Mucosa of gallbladder (tissue), 1 donor: ENCODE measurements at regions not wholly inside any gene's neighbourhood (a gene's known extent, or its start where the extent isn't known, plus 50 kb on each side); places are given as distances from the start of the nearest gene placed in this dataset.

Experiments
- DNase-seq: peaks from one replicate; pipeline ENCODE4 v3.0.0-alpha.2; 2020; ENCODE audit warnings: low spot score
- donor health status: DM: no; HTN: no; CAD: no.

DNA sequence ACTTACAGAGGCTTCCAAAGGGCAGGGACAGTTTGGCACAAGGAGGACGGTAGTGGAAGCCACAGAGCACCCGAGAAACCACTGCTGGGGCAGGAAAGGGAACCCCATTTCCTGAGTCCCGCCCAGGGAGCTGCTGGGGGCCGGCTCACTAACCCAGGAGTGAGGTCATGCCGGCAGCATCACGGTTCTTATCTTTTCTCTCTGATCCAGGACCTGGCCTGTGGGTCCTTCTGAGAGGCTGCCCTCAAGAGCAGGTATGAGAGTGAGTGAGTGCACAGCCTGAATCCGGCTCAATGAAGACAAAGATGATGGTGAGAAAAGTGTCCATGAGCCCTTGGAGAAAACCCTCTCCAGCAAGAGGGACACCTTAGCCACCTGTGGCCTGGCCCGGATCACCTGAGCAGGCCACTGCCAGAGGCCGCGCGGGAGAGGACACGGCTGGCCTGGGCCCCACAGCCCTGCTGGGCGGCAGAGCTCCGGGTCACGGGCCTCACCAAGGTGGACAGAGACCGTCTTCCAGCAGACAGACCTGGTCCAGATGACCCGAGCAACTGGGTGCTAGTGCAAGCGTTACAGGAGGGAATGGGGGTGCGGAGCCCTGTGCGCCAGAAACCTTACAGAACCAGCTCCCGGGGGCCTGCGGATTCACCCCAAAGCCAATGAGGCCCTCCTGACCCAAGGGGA lies 94.9 kb downstream of the RIPK4 start:
- no peak for DNase-seq

DNA sequence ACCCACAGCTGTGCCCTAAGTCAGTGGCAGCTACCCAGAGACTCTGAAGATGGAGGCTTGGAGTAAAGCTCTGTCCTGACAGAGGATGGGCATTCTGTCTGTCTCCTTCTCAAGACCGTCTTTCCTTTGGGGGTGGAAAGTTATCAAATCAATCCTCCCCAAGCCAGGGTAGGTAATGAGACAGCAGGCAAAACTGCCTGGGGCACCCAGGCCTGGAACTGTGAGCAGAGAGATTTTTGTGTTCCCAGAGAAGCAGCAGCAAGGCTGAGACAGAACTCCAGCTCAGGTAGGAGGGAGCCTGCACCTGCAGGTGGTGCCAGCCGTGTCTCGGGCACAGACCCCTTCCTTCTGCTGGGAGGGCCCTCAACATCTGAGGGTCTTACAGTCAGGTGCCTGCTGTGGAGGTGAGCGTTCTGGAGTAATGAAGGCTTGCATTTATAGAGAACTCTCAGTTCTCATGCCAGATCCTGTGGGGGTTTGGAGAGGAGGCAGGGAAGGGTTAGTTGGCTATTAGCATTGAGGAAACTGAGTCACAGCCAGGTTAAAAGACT lies 95.6 kb downstream of the RIPK4 start:
- no peak for DNase-seq

DNA sequence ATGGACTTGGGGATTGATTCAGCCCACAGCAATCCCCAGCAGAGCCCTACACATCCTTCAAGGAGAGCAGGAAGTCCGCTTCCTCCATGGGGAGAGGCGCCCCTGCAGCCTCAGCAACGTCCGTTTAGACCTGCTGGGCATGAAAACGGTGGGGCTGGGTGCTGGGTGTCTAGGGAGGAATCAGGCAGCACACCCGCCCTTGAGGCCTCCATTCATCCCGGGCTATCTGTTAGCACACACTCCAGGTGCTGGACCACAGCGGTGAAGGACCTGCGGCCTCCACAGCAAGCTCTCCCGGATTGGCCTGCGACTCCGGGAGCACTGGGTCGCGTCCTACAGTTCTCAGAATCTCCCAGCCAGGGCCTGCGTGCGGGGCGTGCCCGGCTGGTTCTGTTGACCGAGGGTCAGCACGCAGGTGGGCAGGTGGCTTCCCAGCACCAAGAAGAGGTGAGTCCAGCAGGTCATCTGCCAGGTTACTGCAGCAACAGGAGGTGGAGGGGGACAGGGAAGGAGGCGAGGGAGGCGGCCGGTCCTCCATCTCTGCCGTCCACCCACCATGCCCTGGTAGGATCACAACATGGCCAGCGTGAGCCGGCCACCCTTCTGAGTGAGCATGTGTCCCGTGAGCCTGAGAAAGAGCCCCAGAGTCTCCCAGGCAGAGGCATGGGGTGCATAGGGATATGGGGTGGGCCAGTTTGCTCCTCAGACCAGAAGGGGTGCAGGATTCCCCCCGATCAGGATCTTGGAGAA lies 96.6 kb downstream of the RIPK4 start:
- no peak for DNase-seq

DNA sequence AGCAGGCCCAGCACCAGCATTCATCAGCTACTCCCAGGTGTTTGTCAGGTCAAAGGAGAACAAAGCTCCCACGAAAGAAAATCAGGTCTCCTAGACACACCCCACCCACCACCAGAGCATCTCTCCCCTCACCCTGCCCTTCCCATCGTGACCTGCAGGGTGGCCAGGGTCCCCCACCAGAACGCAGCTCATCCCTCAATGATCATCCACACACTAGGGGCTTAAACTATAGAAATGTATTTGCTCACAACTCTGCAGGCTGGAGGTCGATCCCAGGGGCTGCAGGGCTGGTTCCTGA lies 97.4 kb downstream of the RIPK4 start:
- DNase-seq = no peak

DNA sequence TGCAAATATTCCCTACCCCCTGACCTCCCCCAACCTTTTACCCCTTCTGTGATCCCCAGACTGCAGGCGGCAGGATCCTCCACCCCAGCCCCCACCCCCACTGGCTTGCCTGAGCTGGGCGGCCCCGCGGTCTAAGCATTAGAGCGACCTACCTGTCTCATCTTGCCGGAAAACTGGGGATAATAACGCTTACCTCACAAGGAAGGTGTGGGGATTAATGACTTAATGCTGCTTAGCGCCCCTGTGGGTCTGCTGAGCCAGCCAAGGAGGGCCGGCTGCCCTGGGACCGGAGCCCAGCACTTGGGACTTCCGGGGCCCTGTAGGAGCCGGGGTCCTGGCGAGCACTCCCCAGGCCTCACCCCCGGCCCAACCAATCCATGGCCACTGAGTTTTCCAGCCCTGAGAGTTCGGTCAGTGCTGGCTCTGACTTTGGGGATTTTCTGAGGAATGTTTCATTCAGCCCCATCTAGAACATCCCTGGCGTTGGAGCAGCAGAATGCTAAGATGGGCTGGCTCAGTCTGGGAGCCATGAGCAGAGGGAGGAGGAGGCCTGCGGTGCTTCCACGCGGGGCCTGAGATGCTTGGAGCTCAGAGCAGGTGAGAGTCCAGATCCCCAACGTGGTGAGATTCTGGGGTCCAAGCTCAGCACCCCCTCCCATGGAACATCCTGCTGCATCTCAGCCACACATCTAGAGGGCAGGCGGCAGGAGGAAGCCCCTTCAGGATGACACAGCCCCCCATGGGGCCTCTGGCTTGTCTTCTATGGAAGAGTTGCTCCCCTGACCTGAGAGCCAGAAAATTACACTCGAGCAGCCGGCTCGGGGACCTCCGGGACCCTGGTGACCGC lies 97.9 kb downstream of the RIPK4 start:
- DNase-seq = no peak

DNA sequence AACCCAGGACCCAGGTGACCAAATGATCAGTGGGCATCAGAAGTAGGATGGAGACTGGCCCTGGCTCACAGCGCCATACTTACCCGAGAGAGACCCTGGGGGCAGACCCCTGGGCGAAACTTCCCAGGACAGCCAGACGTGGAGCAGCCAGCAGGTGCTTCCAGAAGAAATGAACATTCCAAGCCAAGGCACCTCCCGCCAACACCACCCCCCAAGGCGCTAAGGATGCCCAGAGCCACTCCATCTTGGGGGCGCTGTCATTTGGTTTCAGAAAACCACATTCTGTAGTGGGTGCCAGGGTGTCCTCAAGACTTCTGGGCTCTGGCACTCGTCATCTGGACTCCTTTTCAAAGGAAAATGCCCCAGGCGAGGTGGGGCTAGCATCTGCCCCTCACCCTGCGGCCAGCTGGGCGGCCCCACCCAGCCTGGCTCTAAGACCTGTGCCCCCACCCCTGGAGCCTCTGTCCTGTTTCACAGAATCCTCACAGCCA lies 98.8 kb downstream of the RIPK4 start:
- no peak for DNase-seq

DNA sequence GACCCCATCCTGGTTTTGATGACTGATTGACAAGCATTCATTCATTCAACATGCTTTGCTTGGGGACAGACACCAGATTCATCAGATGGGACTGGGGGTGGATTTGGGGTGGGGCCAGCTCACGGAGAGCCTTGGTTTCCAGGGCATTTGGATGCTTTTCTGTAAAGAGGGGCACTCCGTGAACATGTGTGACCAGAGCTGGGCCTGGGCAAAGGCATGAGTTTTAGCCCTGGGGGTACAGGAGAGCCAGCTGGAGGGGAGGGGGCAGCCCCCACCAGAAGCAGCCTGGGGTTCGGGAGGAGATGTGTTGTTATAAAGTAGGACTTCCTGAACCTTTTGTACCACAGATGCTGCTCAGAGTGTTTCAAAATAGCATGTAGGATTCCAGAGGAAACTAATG lies 99.7 kb downstream of the RIPK4 start:
- DNase-seq = no peak

DNA sequence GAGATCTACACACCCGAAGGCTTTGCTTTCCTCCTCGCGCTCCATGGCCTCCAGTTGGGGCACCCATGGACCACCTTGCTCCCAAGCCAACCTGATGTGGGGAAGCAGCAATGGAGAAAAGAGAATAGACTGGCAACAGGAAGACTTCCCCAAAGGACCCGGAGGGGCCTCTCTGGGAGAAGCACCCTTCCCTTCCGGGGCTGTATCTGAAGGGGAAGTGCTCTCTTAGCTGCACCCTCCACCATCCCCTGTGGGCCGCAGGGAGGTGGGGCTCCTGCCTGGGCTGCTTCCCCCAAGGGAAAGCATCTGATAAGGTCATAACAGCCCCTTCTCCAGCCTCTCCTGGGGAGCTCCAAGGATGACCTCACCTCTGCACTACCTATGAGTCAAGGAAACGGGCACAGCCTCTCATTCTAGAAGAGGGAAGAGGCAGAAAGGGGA lies 100.2 kb downstream of the RIPK4 start:
- DNase-seq = no peak

DNA sequence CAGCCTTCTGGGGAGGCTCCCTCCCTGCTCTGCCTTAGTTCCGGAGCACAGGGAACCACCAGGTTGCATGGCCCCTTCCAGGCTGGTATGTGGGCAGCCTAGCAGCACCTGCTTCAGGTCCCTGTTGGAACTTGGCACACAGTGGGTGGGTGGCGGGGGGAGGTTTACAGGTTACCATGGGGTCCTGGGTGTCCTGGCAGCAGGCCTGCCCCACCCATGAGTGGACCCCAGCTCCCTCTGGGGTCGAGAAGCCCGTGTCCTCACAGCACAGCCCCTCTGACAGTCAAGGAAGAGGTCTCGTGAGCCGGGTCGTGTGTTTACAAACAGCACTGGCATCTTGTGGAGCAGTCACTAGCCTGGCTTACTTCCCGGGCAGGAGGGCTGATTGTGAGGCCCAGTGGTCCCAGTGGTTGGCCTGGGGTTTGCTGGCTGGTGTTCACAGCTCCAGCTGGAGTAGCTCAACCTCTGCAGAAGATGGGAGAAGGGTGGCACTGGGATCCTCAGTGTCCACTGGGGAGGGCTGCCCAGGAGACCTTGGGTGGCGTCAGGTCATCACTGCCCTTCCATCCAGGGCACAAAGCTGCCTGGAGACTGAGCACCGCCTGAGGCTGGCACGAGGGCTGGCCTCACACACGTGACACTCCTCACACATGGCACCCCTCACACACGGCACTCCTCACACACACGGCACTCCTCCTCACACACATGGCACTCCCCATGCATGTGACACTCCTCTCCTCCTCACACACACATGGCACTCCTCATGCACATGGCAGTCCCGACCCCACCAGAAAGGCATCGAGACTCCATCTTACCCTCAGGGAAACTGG lies 100.9 kb downstream of the RIPK4 start:
- no peak for DNase-seq

DNA sequence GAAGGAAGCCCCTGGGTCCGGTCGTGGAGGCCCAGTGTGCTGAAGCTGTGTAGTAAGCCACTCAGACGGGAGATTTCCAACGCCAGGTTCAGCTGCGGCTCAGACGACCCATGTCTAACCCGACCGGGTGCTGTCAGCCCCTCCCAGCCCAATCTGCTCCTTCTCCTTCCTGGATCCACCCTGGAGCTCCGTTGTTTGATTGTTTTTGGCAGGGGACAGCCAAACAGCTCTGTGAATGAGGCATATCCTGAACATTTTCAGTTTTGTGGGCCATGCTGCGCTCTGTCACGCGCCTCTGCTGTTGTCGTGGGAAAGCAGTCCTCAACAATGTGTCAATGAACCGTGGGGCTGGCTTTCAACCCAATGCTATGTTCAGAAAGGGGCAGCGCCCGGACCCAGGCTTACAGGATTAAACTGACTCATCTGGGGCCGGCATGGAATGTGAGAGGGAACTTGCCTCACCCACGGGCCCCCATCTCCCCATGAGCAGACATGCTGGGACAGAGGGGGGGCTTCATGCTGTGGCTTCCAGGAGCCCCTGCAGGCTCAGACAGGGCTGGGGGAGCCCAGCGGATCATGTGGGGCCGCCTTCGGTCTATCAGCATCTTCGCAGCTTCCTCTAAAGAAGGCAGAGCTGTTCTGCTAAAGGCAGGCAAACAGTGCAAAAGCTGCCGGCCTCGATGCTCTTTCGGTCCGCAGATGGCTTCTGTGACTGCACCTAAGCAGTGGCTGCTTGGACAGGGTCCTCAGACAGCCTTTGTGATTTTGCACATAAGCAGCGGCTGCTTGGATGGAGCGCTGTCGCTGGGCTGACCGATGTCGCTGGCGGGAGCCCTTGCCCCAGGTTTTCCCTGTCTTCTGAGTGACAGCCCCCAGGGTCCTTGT lies 101.7 kb downstream of the RIPK4 start:
- DNase-seq = no peak

DNA sequence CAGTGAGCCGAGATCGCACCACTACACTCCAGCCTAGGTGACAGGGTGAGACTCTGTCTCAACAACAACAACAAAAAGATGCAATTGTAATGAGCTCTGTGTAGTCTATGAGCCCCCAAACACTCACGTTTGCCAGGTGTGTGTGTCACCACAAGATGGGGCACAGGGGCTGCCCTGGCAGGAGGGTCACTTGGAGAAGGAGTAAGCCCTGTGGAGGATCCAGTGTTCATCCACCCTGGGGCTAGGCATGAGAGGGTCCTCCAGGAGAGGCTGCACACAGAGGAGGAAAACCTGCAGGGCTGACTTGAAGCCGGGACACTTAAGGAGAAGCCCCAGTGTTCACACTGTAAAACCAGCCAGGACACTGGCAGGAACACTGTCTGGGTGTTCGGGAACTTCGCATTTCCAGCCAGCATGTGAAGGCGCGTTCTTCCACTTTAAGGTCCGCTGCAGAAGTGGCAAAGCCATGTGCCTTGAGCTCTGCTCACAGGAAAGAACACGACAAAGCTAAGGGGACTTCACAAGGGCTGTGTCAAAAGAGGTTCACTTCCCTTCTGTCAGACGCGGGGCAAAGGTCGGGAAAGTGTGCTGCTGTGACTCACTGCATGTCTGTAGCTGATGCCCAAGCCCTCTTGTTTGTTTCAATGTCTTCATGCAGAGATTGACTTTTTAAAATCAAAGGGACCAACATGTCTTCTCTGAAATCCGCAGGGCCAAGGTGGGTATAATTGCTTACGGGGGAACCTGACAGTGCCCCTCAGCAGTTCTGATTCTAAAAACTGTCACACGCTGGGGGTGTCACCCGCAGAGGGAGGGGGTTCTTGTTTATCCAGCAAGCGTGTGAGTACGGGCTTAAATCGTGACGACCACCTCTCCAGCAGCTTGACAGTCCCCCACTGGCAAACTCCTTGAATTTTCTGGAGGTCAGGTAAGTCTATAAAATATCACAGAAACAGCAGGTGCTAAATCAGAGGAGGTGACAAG lies 102.8 kb downstream of the RIPK4 start:
- peak; percentile 58 for DNase-seq

DNA sequence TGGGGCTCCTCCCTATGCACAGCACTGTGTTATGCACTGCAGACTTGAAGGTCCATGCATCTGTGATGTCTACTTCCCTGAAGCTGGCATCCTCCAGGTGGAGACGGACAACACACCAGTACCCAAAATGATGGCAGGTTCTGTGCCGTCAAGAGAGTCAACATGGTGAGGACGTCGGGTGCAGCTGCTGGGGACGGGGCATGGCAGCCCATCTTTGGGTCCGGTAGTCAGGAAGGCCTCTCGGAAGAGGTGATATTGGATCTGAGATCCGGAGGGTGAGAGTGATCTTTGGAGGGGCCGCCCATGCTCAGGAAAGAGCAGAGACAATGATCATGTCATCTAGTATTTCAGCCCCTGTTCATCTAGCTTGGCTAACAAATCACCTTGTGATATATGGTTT lies 104.1 kb downstream of the RIPK4 start:
- no peak for DNase-seq

DNA sequence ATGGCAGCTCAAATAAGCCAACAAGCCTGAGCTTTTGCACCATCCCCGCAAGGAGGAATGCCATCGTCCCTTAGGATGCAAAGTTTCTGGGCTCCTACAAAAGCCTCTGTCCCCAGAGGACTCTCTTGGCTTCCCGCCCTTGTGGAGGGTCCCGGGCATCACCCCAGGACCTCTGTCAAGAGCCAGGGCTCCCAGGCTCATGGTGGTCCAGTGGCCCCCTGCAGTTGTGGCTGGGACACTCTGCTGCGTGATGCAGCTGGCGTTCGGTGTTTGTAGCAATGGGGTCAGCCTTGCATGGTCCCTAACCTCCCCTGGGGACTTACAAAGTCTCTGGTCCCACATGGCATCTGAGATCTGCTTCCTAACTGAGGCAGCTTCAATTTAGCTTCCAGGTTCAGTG lies 104.7 kb downstream of the RIPK4 start:
- no peak for DNase-seq

DNA sequence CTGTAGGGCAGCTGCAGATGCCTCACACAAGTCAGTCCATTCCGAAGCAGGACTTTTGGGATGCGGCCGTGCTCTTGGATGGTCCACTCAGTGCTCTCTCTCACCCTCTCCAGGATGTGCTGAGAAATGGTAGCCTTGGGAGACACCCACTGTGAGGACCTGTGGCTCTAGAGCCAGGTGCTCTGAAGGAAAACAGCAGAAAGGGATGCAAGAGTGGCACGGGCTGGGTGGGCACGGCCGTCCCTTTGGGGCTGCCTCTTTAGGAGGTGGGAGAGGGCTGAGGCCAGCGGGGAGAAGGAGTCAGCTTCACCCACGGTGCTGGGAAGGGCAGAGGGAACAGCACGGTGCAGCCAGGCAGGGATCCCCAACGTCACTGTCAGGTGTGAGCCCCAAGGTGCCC lies 106.1 kb downstream of the RIPK4 start:
- no peak for DNase-seq

DNA sequence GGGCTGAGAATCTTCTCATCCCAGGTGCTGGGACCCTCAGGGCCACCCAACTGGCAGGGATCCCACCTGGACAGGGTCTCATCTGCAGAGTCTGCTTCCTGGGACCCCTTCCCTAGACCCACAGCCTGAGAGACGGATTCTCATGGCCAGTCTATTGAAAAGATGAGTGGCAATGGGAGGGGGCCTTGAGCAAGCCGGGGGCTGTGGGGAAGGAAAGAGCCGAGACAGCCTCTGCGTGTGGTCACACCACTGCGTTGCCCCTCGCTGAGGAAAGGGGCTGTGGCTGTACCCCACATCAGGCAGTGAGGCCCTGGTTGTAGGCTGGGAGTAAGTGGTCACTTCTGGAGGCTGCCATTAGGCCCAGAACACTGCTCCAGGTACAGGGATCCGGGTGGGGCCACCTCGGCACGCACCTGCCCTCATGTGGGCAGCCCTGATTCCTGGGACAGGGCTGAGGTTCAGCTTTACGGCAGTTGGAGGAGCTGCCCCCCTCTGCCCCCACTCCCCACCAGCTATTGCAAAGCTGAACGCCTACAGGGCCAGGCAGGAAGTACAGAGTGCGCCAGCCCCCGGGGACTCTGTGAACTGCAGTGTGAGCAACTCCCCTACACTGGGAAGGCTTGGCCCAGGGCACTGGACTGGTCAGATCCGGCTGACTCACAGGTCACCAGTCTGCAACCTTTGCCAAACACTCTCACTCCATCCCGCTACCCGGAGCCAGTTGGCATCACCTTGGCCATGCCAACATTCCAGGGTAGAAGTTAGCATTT lies 106.9 kb downstream of the RIPK4 start:
- no peak for DNase-seq

DNA sequence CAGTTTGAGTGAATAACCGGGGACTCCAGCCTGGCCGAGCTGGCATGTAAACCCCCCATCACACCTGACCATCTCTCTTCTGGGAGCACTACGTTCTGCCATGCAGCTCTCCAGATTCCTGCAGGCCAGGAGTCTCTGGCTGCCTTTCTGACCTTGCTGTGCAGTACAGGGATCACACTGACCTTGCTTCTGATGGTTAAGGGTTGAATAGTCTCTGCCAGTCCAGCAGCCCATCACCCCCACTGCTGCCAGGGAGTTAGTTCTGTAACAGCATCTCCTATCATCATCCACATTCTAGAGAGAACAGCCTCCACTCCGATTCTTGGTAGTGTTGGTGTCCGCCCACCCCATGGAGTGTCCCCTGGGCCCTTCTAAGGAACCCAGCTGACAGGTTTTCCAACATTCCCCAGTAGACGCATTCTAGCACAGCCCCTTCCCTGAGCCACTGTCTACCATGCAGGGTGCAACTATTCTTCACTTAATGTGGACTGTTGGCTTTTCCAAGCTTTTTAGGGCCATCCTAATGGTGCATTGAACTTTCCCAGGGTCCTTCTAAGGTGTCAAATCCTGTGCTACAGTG lies 109.8 kb downstream of the RIPK4 start:
- no peak for DNase-seq

DNA sequence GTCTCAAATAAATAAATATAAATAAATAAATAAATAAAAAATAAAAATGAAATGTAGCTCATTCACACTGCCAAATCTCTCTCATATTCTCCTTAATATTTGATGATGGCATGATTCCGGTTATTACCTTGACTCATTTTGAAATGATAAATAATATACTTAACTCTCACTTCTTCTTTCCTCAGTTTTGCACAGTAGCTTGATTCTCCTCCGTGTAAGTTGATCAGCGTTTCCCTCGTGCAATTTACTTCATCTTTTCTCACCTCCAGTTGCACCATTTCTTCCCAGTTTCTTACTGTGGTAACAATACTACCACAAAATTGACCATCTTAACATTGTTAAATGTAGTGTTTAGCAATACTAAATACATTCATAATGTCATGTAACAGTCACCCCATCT lies 111.6 kb downstream of the RIPK4 start:
- no peak for DNase-seq

DNA sequence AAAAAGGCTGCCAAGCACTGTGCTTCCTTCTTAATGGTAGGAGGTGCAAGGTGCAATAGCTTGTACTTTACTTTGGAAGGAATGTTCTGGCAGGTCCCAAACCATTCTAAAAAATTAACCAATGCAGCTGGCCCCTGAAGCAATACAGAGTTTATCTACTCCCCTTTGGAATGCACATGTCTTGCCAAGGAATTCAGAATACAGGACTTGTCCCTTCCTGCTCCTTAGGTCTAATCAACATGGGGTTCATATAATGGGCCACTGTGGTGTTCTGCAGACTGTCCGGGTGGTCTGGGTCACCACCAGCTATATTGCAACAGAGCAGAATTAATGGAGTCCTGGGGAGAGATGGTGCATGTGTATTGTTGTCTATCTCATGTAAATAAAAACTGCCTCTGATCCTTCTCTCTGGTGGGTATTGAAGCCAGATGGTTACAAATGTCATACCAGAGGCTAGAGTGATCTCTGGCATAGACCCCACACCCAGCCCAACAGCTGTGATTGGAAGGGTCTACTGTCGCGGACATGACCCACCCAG lies 112.8 kb downstream of the RIPK4 start:
- no peak for DNase-seq
